ENCODE measurements at regions not wholly inside any gene's neighbourhood (a gene's known extent, or its start where the extent isn't known, plus 50 kb on each side); places are given as distances from the start of the nearest gene placed in this dataset.
A peak's percentile ranks its signal among the peaks of the same experiment; 100 is the strongest.
"Not testable (repeated sequence)": the region's sequence is repeated elsewhere in the genome, so short reads cannot be mapped to it uniquely, and the experiment has no call there.

DNA sequence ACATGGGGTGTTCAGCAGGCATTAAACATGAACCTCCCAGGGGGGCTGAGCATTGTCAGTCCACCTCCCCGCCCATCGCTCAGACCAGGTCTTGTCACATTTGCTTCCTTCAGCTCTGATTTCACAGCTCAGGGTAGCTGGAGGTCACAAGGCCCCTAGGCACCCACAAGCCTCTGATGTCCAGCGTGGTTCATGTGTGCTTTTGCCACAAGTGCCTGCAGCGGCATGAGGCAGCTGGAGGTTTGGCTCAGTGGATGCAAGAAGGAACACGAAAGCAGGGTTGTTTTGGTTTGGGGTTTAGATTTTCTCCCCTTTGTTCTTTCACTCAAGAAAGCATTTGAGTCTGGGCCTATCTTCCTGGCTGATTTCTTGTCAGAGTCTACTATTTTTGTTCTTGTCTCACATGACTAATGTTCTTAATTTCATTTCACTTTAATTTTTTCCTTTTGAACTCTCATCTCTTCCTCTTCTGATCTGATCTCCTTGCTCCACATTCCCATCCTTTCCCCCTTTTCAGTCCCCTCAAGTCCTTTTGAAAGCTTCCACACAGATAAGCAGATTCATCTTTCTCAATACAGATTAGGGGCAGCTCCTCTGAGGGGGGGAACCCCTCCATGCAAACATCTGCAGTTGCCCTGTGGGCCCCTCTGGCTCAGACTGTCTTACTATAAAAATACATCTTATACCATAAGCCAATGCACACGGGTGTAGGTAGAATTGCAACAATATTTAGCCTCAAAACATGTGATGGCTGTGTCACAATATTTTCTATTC is 68.1 kb upstream of the CEP85L start:
- no peak for DNase-seq (ENCODE audit: low read depth)

DNA sequence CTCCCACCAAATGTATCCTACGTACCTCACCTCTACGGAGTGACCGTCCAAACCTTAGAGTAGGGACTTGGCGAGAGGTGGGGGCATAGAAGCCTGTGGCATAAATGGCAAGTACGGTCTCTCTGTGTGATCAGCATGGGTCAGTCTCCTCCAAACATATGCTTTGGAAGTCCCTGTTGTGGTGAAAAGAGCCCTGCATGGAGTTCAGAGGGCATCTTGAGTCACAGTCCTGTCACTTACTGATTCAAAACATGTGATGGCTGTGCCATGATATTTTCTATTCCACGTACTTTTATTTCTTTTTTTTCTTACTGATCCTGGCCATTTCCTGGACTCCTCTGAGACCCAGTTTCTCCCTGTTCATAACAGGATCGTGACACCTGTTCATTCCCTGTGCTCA is 67.5 kb upstream of the CEP85L start:
- DNase-seq (ENCODE audit: low read depth), result no peak

DNA sequence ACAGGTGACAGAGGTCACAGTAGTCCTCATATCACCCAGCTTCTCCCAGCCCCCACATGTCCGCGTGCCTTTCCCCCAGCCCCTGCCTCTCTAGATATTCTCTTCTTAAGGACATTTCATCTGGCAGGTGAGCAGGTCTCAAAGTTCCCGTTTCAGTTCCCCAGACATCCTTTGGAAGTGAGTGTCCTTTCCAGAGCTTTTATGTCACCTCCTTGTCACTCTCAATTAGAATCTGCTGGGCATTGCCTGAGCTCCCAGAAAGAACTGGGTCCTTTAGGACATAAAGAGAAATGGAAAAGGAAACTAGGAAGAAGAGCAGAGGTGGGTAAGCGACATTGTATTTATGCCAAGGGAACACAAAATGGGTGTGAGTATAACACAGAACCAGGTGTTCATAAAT is 66.9 kb upstream of the CEP85L start:
- no peak for DNase-seq (ENCODE audit: low read depth)

DNA sequence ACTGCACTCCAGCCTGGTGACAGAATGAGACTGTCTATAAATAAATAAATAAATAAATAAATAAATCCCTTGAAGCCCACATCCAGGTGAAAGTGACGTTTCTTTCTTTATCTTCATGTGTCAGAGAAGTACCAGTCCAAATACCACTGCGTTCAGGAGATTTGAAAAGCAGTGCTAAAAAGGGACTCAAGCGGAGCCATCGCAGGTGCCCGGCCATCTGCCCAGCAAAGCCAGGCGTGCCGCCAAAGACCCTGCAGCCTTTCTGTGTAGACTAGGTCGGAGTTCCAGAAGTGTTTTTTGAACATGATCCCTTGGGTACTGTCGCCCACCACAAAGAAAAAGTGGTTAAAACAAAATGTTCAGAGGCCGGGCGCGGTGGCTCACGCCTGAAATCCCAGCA is 65.7 kb upstream of the CEP85L start:
- DNase-seq (ENCODE audit: low read depth), result no peak

DNA sequence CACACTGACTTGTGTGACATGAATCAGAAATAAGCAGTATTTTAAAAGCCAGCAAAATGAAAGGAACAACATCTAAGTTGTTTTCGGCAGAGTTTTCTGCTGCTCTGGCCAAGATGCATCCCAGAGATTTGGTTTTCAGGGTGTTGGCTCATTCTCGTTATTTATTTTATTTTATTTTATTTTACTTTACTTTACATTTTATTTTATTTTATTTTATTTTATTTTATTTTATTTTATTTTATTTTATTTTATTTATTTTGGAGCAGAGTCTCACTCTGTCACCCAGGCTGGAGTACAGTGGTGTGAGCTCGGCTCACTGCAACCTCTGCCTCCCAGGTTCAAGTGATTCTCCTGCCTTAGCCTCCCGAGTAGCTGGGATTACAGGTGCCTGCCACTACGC is 64.5 kb upstream of the CEP85L start:
- not testable (repeated sequence) for DNase-seq (ENCODE audit: low read depth)

DNA sequence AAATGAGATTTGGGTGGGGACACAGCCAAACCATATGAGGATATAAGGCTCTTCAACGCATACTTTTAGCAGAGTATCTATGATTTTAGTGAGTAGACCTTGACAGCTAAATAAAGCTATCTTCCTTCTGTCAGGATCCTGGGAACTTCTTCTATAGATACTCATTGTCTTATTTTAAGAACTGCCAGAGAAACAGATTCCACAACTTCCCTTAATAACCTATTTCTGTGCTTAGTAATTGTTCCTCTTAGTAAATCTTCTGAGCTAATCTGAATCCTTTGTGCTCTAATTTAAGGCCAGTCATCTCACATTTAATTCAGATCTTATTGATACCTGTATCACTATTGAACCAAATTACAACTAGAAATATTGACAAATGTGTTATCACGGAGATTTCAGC is 64.0 kb upstream of the CEP85L start:
- no peak for DNase-seq (ENCODE audit: low read depth)

DNA sequence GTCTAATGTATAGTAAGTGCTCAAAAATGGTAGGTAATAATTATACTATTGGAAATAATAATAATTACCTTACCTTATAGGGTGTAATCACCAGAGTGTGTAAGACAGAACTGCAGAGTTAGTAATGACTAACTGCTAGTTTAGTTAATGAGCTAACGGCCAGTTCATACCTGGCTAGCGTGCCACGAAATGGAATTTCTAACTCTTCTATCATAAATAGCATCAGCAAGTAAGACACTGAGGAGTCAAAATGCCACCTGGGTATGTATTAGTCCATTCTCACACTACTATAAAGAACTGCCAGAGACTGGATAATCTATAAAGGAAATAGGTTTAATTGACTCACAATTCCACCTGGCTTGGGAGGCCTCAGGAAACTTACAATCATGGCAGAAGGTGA is 63.4 kb upstream of the CEP85L start:
- no peak for DNase-seq (ENCODE audit: low read depth)

DNA sequence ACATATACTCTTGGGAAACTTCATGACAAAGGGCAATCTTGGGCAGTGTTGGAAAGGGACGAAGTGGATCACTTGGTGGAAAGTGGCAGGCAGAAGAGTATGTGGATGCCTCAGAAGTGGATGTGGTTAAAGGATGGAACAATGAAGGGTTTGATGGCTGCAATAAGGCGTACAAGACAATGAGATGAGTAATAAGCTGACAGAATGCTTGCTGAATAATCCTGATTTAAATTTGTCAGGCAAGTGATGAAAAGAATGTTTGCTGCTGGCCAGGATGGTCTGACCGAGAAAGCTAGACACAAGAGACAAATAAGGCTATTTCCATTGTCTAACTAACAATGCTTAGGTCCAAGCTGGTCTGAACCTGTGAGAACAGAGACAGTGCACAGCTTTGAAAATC is 61.6 kb upstream of the CEP85L start:
- no peak for DNase-seq (ENCODE audit: low read depth)

DNA sequence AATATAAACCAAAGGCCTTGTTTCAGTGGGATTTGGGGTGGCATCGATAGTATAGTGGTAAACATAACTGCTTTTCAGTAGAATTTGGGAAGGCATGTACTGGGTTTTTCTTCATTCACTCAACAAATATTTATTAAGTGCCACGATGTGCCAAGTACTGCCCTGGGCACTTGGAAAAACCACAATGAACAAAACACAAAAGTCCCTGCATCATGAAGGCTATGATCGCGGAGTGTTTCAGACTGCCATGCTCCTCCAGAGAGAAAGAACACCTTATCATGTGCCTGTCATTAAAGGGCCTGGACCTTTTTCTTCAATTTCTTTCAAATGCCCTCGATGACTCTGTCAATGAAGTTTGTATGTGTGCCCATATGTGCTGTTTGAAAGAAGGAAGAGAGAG is 59.2 kb upstream of the CEP85L start:
- no peak for DNase-seq (ENCODE audit: low read depth)

DNA sequence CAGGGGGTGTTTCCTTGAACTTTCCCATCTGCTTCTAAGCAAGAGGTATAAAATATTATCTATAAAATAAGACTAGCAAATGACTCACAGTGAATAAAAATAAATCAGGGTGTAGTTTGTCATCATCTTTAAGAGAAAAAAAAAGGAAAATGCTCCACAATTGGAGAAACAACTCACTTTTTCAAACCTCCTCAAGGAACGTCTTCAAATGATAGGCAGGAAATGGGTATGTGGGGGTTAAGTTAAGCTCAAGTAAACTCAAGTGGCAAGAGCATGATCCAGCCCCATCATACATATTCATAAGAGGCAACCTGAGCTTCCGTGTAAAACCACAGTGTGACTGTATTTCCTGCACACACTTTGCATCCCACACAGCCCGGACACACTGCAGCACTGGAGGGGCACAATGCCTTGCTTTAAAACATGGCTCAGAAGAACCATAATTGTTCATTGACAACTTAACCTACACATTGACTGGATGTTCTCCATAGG is 58.5 kb upstream of the CEP85L start:
- peak; percentile 46 for DNase-seq (ENCODE audit: low read depth)

DNA sequence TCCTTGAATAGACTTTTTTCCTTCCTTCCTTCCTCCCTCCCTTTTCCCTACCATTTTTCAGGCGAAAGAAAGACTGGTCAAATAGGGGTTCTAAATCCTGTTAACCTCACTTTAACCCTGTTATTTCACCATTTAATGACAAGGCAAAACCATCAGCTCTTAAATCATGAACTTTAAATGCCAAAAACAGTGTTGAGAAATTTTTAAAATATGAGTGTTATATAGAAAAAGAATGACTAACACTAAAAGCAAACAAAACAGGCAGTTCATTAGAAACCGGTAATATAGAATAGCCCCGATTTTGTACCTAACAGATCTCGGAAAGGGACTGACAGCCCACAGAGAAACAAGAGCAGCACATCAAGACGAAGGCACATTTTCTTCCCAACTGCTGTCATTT is 57.4 kb upstream of the CEP85L start:
- DNase-seq (ENCODE audit: low read depth), result no peak

DNA sequence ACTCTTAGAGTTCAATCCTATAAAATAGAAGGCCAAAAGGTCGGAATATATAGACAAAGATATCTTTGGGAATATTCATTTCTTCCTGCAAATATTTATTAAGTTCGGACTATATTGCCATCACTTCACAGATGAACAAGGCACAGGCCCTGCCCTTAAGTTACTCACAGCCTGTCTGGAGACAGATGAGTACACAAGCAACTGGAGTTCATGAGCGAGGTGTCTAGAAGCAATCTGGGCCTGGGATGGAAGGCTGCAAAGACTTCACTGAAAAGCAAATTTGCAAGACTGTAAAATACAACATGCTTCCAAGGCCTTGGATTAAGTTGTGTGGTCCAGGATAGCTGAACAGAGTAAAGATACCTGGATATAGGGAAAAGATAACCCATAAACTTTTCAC is 56.7 kb upstream of the CEP85L start:
- no peak for DNase-seq (ENCODE audit: low read depth)

DNA sequence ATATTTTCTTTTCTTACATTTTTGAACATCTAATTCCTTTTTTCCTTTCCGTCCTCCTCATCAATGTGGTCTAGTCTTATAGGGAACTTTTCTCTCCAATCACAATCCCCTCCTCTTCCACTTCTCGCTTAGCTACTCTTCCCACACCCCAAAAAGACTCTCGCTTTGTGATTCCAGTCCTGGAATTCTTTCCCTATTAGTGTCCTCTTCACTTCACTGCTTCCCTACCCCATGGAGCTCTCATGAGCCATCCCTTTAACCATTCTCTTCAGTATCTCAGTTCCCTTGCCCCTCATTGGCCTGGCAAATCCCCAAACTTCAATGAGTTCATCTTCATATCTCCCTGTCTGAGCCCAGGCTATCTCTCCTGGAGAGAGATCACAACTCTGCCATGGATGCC is 55.3 kb upstream of the CEP85L start:
- DNase-seq (ENCODE audit: low read depth), result no peak

DNA sequence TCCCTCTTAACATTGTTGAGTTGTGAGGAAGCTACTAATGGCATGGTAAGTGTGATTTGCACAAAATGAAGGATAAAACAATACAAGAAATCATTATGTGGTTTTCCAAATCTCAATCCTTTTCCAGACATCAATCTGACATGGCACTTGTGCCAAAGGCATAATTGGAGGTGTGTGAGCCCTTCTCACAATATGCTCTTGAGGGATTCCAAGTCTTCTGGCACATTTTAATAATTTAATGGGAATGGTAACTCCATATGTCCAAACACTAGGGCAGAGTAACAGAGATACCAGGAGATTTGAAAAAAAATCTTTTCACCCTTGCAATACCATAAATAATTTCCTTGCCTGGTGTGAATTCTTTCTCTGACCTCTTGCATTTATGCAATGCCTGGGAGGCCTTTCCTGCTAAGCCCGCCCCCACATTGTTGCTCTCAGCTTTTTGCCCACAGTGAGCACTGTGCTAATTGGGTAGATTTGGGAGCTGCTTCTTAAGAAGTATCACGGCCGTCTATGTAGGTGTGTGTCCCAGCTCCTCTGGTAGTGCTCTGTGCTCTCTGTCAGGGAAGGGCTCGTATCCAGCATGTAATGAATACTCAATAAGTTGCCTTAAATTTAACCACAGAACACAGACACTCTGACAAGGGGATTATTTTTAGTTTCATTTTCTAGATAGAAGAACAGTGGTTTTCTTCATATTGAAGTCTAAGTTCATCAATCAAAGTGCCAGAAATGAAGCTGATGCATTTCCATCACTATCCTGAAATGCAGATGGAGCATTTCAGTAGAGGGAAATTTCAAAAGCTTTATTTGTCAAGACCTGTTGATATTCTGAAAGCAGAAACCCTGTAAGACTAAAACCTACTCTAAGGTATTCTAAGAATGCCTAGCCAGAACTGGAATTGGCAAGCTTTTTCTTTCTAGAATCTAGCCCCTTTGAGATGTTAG is 54.4 kb upstream of the CEP85L start:
- DNase-seq (ENCODE audit: low read depth), result no peak

DNA sequence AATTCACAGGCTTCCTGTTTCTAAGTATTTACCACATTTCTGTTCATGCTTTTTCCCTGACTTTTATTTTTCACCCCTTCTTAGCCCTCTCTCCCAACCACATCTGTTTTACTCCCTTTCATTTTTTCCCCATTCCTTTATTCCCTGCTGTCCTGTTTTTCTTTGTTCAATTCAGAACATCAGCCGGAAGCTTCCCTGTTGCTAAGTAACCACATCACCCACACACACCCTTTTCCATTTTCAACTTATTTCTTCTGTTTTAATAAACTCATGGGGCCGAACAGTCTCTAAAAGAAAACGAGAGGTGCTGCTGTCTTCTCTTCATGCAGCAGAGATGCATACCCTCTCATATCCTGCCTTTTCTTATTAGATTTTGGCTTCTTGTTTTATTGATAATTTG is 53.5 kb upstream of the CEP85L start:
- no peak for DNase-seq (ENCODE audit: low read depth)

DNA sequence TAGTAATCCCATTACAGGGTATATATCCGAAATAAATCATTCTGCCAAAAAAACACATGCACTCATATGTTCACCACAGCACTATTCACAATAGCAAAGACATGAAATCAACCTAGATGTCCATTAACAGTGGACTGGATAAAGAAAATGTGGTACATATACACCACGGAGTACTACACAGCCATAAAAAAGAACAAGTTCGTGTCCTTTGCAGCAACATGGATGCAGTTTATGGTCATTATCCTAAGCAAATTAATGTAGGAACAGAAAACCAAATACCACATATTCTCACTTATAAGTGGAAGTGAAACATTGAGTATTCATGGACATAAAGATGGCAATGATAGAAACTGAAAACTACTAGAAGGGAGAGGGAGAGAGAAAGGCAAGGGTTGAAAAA is 49.9 kb upstream of the CEP85L start:
- not testable (repeated sequence) for DNase-seq (ENCODE audit: low read depth)

All from stimulated activated CD8-positive, alpha-beta memory T cell treated with anti-CD3 and anti-CD28 coated beads, Interleukin-15, amount 100 ng/mL, for 1 hour (primary cell).